ENCODE measurements at regions not wholly inside any gene's neighbourhood (a gene's known extent, or its start where the extent isn't known, plus 50 kb on each side); places are given as distances from the start of the nearest gene placed in this dataset.

- TF ChIP-seq FOSL1 (IDR thresholded peaks at IDR 0.05; ENCODE audit: low read depth) (no peak), ELF1 (IDR thresholded peaks at IDR 0.05; ENCODE audit: borderline replicate concordance, low read depth) (no peak), MAX (IDR thresholded peaks at IDR 0.05) (no peak), TCF7L2 (IDR thresholded peaks at IDR 0.05; ENCODE audit: borderline replicate concordance, extremely low read depth, insufficient read depth, insufficient read length) (no peak), EZH2phosphoT487 (IDR thresholded peaks at IDR 0.05; ENCODE audit: borderline replicate concordance) (no peak), SRF (IDR thresholded peaks at IDR 0.05; ENCODE audit: low read depth) (no peak), CBX3 (IDR thresholded peaks at IDR 0.05; ENCODE audit: low read depth) (no peak), EZH2 (IDR thresholded peaks at IDR 0.05) (no peak)
- TF ChIP-seq, protein P1, sequence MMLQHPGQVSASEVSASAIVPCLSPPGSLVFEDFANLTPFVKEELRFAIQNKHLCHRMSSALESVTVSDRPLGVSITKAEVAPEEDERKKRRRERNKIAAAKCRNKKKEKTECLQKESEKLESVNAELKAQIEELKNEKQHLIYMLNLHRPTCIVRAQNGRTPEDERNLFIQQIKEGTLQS (IDR thresholded peaks at IDR 0.05), result no peak
- TF ChIP-seq, protein P2, sequence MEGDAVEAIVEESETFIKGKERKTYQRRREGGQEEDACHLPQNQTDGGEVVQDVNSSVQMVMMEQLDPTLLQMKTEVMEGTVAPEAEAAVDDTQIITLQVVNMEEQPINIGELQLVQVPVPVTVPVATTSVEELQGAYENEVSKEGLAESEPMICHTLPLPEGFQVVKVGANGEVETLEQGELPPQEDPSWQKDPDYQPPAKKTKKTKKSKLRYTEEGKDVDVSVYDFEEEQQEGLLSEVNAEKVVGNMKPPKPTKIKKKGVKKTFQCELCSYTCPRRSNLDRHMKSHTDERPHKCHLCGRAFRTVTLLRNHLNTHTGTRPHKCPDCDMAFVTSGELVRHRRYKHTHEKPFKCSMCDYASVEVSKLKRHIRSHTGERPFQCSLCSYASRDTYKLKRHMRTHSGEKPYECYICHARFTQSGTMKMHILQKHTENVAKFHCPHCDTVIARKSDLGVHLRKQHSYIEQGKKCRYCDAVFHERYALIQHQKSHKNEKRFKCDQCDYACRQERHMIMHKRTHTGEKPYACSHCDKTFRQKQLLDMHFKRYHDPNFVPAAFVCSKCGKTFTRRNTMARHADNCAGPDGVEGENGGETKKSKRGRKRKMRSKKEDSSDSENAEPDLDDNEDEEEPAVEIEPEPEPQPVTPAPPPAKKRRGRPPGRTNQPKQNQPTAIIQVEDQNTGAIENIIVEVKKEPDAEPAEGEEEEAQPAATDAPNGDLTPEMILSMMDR (IDR thresholded peaks at IDR 0.05 in 2 of 3, conservative IDR thresholded peaks at IDR 0.05 in 1 of 3; ENCODE audit: borderline replicate concordance in 1 of 3, insufficient read depth in 1 of 3, low read depth in 2 of 3, low read length in 2 of 3), result no peak
- ATAC-seq, result no peak
- CTCF ChIA-PET, result no interaction called here
- Histone ChIP-seq H2AFZ (ENCODE audit: low read depth, low read length, poor library complexity, severe bottlenecking) (no peak overlapping the region), H3K27ac (ENCODE audit: low read depth, low read length) (no peak overlapping the region), H3K27me3 (ENCODE audit: insufficient read depth, low read length) (no peaks in the 10 kb centered on the region), H3K4me3 (replicated peaks in 1 of 2; ENCODE audit: low read depth in 1 of 2, low read length in 2 of 2) (no peak overlapping the region), H3K9ac (ENCODE audit: low read length) (no peak overlapping the region), H3K36me3 (ENCODE audit: control insufficient read depth in 1 of 2, insufficient read depth in 2 of 2, low read length in 2 of 2) (no peaks in the 10 kb centered on the region), H4K20me1 (ENCODE audit: insufficient read depth) (no peaks in the 10 kb centered on the region), H3K9me2 (ENCODE audit: insufficient read depth) (no peaks in the 10 kb centered on the region), H3K79me2 (ENCODE audit: insufficient read depth, low read length) (no peaks in the 10 kb centered on the region), H3K4me1 (ENCODE audit: control insufficient read depth in 1 of 2, insufficient read depth in 2 of 2, low read length in 2 of 2) (no peaks in the 10 kb centered on the region; a peak in 1 of 4 replicates), H3K4me2 (ENCODE audit: low read length) (no peak overlapping the region), H3K9me3 (ENCODE audit: control insufficient read depth in 1 of 2, insufficient read depth in 1 of 2, low read depth in 1 of 2, low read length in 2 of 2) (peaks cover 7 to 22% of the 10 kb centered on the region in 2 experiments; a peak in 2 of 4 replicates)
- intact Hi-C loops (cut with micrococcal nuclease), result no loop called here
- DNase-seq (ENCODE audit: low read depth, low spot score), result no peak
- no TSS peak for BruUV-seq (replicated peaks)
- RAD21 ChIA-PET (ENCODE audit: low non-redundant PET in 1 of 2, low total read pairs in 2 of 2, uncharacterized antibody in 2 of 2, unreplicated experiment in 2 of 2), result no interaction called here
- POLR2A ChIA-PET, result no interaction called here
Observed at GRCh38 chr10:108598320-108598695, 1325.0 kb downstream of the XPNPEP1 start.

Data from HCT116 (cell line).